Psoas muscle (tissue), 7 donors: ENCODE measurements at regions not wholly inside any gene's neighbourhood (a gene's known extent, or its start where the extent isn't known, plus 50 kb on each side); places are given as distances from the start of the nearest gene placed in this dataset.
"Not testable (repeated sequence)": the region's sequence is repeated elsewhere in the genome, so short reads cannot be mapped to it uniquely, and the experiment has no call there.

ENCODE experiments used
- ATAC-seq, 4 donors: fragments of 200-7000 bp; cut with Tn5 transposase; one replicate each; pipeline ENCODE4 v1.9.1; 2020; ENCODE audit warnings: moderate library complexity in 3 of 4, mild to moderate bottlenecking in 2 of 4
- DNase-seq, 2 donors: peaks; one replicate each; pipeline ENCODE4 v3.0.0-alpha.2; 2020
- H3K27ac ChIP-seq: fragments of 200-600 bp; one replicate; pipeline ENCODE4 v1.8.0; 2022
- H3K27me3 ChIP-seq, 3 donors: fragments of 200-600 bp in 1 of 3; one replicate each; pipeline versions ENCODE4 v1.6.1 to v1.8.0; 2013 to 2022; ENCODE audit warnings: low read length in 2 of 3, mild to moderate bottlenecking in 2 of 3, moderate library complexity in 1 of 3; ENCODE audit not compliant: insufficient read depth in 3 of 3
- H3K36me3 ChIP-seq, 2 donors: fragments of 200-600 bp in 1 of 2; one replicate each; pipeline versions ENCODE4 v1.6.1 to v1.8.0; 2013 to 2022; ENCODE audit warnings: low read depth in 1 of 2, mild to moderate bottlenecking in 1 of 2, moderate library complexity in 1 of 2; ENCODE audit not compliant: insufficient read depth in 1 of 2
- H3K4me1 ChIP-seq: fragments of 200-600 bp; one replicate; pipeline ENCODE4 v1.8.0; 2022
- H3K4me3 ChIP-seq: fragments of 200-600 bp; one replicate; pipeline ENCODE4 v1.8.0; 2022; ENCODE audit warnings: mild to moderate bottlenecking
- H3K9me3 ChIP-seq: fragments of 200-600 bp; one replicate; pipeline ENCODE4 v1.8.0; 2022
- CTCF ChIP-seq: fragments of 200-600 bp; IDR thresholded peaks from one replicate; pipeline ENCODE4 v1.8.0; 2022; ENCODE audit warnings: antibody characterized with exemption
- WGBS, 3 donors: extraction: QIAGEN DNeasy Blood & Tissue Kit; methylation state at CpG; one replicate each; pipeline versions ENCODE4 v1.1.6 to v1.1.7; 2013; 5-methylcytosine and 5-hydroxymethylcytosine counted together
- intact Hi-C, 2 donors: fragments of 100-400 bp; cut with DNase I; formaldehyde crosslinking; loops; one replicate each; pipeline versions ENCODE4 v1.11.0 to v1.14.2; 2022
- donor health status: healthy with polysubstance abuse.
- donor health status: DM: no; HTN: no; CAD: no; lungs with moderate emphysema.
- donor health status: Bipolar disorder and iron deficiency.
- donor health status: healthy.
- donor health status: DM: yes; HTN: yes; CAD: no.
- donor health status: DM: no; HTN: no; CAD: no.
- donor health status: DM: yes; HTN: yes; CAD: no.

DNA sequence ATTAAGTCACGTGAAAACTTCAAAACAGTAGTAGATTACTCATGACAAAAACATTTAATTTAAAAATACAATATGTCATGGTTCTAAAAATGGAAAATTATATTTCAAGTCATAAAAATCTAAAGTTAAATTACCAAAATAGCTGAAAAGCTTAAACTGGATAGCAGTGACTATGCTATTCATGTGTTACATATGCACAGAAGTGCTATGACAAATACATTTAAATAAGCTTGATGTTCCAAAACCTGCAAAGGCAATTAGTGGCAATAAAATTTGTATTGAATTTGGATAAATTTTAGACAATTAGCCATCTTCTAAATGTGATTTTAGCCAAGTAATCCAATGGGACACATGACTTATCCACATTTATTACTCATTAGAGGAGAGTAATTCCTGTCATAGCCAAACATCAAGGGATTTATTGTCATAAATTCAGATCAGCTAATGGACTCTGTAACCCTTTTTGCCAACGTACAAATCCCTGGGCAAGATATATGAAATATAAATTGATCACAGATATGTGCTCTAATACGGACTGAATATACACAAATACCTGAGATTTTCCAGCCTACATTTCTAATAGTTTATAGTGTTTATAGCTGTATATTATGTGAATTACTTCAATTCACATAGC lies 419.4 kb downstream of the ISL1 start:
- intact Hi-C loops = no loop called here
- Histone ChIP-seq H3K4me3 (no peak overlapping the region), H3K36me3 (no peaks in the 10 kb centered on the region), H3K4me1 (no peaks in the 10 kb centered on the region), H3K27ac (no peak overlapping the region), H3K9me3 (no peaks in the 10 kb centered on the region), H3K27me3 (no peaks in the 10 kb centered on the region)
- 65 to 75% (median 68%) methylated on average over 3 of the region's 3 CpGs for WGBS, 3 donors
- ATAC-seq (no peak), DNase-seq (no peak)
- TF ChIP-seq CTCF = no peak

DNA sequence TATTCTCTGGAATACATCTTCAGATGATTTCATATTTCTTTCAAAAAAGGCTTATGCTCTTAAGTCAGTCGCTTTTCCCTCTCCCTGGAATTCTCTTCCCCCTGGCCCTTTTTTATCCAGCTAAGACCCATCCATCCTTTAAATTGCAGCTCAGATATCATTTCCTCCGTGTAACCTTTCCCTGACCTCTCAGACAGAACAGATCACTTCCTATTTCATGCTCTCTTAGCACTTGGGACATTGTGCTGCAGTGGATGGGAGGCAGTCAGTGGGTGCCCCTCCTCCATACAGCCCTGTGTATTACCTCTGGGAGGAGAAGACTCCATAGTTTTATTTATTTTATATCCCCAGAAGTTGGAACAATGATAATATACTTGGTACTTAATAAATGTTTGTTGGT lies 423.4 kb downstream of the ISL1 start:
- DNase-seq (no peak), ATAC-seq (no peak)
- WGBS, 3 donors = 10 to 16% (median 13%) methylated on average over 2 of the region's 2 CpGs
- no peak overlapping the region for H3K27ac ChIP-seq
- intact Hi-C loops = no loop called here
- no peaks in the 10 kb centered on the region for H3K4me1 ChIP-seq
- H3K36me3 ChIP-seq = no peaks in the 10 kb centered on the region
- H3K9me3 ChIP-seq = no peaks in the 10 kb centered on the region
- no peak for TF ChIP-seq CTCF
- no peaks in the 10 kb centered on the region for H3K27me3 ChIP-seq
- H3K4me3 ChIP-seq = no peak overlapping the region

DNA sequence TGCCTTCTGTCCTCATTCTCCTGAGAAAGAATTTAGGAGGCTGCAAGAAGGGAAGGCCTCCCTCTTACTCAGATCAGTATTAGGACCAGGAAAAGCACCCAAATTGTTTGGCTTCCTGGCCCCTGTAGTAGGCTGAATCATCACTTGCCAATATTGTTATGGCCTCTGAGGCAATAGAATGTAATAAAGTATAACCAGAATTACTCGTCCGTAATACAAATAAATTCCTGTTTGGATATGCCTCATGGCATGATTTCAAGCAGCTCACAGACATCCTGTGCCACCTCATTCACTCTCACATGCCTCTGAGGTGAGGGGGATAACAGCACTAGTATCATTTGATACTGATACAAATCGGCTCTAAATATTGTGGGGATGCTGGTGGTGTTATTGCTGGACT lies 427.3 kb downstream of the ISL1 start:
- Histone ChIP-seq H3K36me3 (no peaks in the 10 kb centered on the region), H3K4me1 (no peaks in the 10 kb centered on the region), H3K9me3 (no peaks in the 10 kb centered on the region), H3K27ac (no peak overlapping the region), H3K4me3 (no peak overlapping the region), H3K27me3 (no peaks in the 10 kb centered on the region)
- intact Hi-C loops = no loop called here
- ATAC-seq (no peak), DNase-seq (no peak)
- no peak for TF ChIP-seq CTCF
- WGBS, 3 donors = 21 to 32% (median 26%) methylated on average over 3 of the region's 3 CpGs

- no peaks in the 10 kb centered on the region for H3K4me1 ChIP-seq
- no peak for TF ChIP-seq CTCF
- H3K36me3 ChIP-seq = no peaks in the 10 kb centered on the region
- 28 to 41% (median 35%) methylated on average over 4 of the region's 4 CpGs for WGBS, 3 donors
- H3K9me3 ChIP-seq = no peaks in the 10 kb centered on the region
- ATAC-seq (no peak), DNase-seq (no peak)
- H3K4me3 ChIP-seq = no peak overlapping the region
- H3K27ac ChIP-seq = no peak overlapping the region
- intact Hi-C loops = no loop called here
- no peaks in the 10 kb centered on the region for H3K27me3 ChIP-seq
Observed at GRCh38 chr5:51811883-51812471, 428.7 kb downstream of the ISL1 start.

DNA sequence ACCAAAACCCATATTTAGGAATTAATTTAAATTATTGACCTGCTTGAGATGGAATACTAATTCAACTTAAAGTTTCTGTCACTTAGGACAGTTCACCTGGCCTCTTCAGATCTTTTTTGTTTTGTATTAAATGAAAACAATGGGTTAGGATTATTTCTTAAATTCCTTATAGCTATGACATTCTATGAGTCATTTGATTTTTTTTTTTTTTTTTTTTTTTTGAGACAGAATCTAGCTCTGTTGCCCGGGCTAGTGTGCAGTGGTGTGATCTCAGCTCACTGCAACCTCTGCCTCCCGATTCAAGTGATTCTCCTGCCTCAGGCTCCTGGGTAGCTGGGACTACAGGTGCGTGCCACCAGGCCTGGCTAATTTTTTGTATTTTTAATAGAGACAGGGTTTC lies 431.6 kb downstream of the ISL1 start:
- H3K36me3 ChIP-seq, H3K9me3 ChIP-seq, ATAC-seq, intact Hi-C loops, H3K4me1 ChIP-seq, H3K27me3 ChIP-seq, DNase-seq, H3K27ac ChIP-seq, H3K4me3 ChIP-seq: not testable (repeated sequence)
- WGBS, 3 donors = 87 to 93% (median 87%) methylated on average over 3 of the region's 3 CpGs
